ENCODE measurements at regions not wholly inside any gene's neighbourhood (a gene's known extent, or its start where the extent isn't known, plus 50 kb on each side); places are given as distances from the start of the nearest gene placed in this dataset.
"Not testable (repeated sequence)": the region's sequence is repeated elsewhere in the genome, so short reads cannot be mapped to it uniquely, and the experiment has no call there.

GRCh38 chr2:200121931-200122330, 166.5 kb downstream of the MAIP1 start (continued):
- TF ChIP-seq CTCF (conservative IDR thresholded peaks at IDR 0.05; ENCODE audit: low read depth in 2 of 2) (no peak), REST (IDR thresholded peaks at IDR 0.05; ENCODE audit: unreplicated experiment) (no peak), STAT1 (IDR thresholded peaks at IDR 0.05; ENCODE audit: unreplicated experiment) (no peak), ETS1 (IDR thresholded peaks at IDR 0.05) (no peak)

GRCh38 chr2:200122683-200123082, 167.3 kb downstream of the MAIP1 start:
- Mint-ChIP-seq H3K9me3 (peaks cover 31% of the 10 kb centered on the region), H3K27me3 (ENCODE audit: insufficient read depth, low read depth, poor library complexity) (peaks cover 2% of the 10 kb centered on the region), H3K4me3 (no peak overlapping the region), H3K27ac (no peak overlapping the region), H3K4me1 (peaks cover 10% of the 10 kb centered on the region; the same call in 2 of the 3 replicates), H3K36me3 (ENCODE audit: low read depth) (peaks cover 23% of the 10 kb centered on the region)
- no peaks in the 10 kb centered on the region for H3K79me2 ChIP-seq (replicated peaks; ENCODE audit: insufficient read depth)
- DNase-seq (ENCODE audit: low spot score) (no peak), ATAC-seq (no peak)
- no peak for TF ChIP-seq NANOG (IDR thresholded peaks at IDR 0.05; ENCODE audit: borderline replicate concordance)
- no peak for TF ChIP-seq REST (IDR thresholded peaks at IDR 0.05; ENCODE audit: unreplicated experiment)
- TF ChIP-seq CTCF (conservative IDR thresholded peaks at IDR 0.05; ENCODE audit: low read depth in 2 of 2) = no peak
- no peaks in the 10 kb centered on the region for H4K20me1 ChIP-seq (replicated peaks; ENCODE audit: insufficient read depth)
- no peak overlapping the region for H3K4me2 ChIP-seq
- no peak overlapping the region for H2AFZ ChIP-seq
- no peak overlapping the region for H3K27ac ChIP-seq (ENCODE audit: low read depth)
- no peak overlapping the region for H3K4me3 ChIP-seq
- no peaks in the 10 kb centered on the region for H3F3A ChIP-seq (replicated peaks; ENCODE audit: low read depth)
- H3K4me1 ChIP-seq (ENCODE audit: insufficient read depth) = peaks cover 5% of the 10 kb centered on the region; the same call in 1 of the 2 replicates
- peaks cover 17% of the 10 kb centered on the region for H3K9me2 ChIP-seq (ENCODE audit: insufficient read depth)
- H3K27me3 ChIP-seq (ENCODE audit: insufficient read depth) = no peaks in the 10 kb centered on the region
- peaks cover 14% of the 10 kb centered on the region; the same call in 1 of the 2 replicates for H3K36me3 ChIP-seq (ENCODE audit: insufficient read depth)

- H3K79me2 ChIP-seq (replicated peaks; ENCODE audit: insufficient read depth); ATAC-seq; H3K27ac ChIP-seq (ENCODE audit: low read depth); H3K27me3 Mint-ChIP-seq (ENCODE audit: insufficient read depth, low read depth, poor library complexity); H3K27ac Mint-ChIP-seq; H3K4me2 ChIP-seq; H4K20me1 ChIP-seq (replicated peaks; ENCODE audit: insufficient read depth); H3K4me1 ChIP-seq (ENCODE audit: insufficient read depth); DNase-seq (ENCODE audit: low spot score); H3F3A ChIP-seq (replicated peaks; ENCODE audit: low read depth); H2AFZ ChIP-seq; H3K4me3 Mint-ChIP-seq; H3K4me3 ChIP-seq; H3K27me3 ChIP-seq (ENCODE audit: insufficient read depth): not testable (repeated sequence)
- Histone ChIP-seq H3K36me3 (ENCODE audit: insufficient read depth) (peaks cover 14% of the 10 kb centered on the region; the same call in 1 of the 2 replicates), H3K9me2 (ENCODE audit: insufficient read depth) (peaks cover 15% of the 10 kb centered on the region)
- peaks cover 12% of the 10 kb centered on the region; the same call in 2 of the 3 replicates for H3K4me1 Mint-ChIP-seq
- peaks cover 23% of the 10 kb centered on the region for H3K36me3 Mint-ChIP-seq (ENCODE audit: low read depth)
- peaks cover 25% of the 10 kb centered on the region for H3K9me3 Mint-ChIP-seq
Measured at GRCh38 chr2:200124665-200125368, 169.4 kb downstream of the MAIP1 start.

Data from GM23338 (cell line).